RWPE1 (cell line): ENCODE measurements at regions not wholly inside any gene's neighbourhood (a gene's known extent, or its start where the extent isn't known, plus 50 kb on each side); places are given as distances from the start of the nearest gene placed in this dataset.

Experiments
- CTCF ChIA-PET: fragments of 350-600 bp; sonication (Branson Sonifier 250); formaldehyde crosslinking; extraction: SDS; loops from one replicate; lab custom pipeline; 2021; lab: Yijun Ruan, JAX
- POLR2A ChIA-PET: fragments of 400-600 bp; formaldehyde crosslinking; extraction: SDS; loops from one replicate; lab custom pipeline; 2020; ENCODE audit warnings: antibody characterized with exemption; ENCODE audit not compliant: low non-redundant PET; lab: Yijun Ruan, JAX
- DNase-seq: peaks from one replicate; pipeline ENCODE4 v3.0.0; 2012; ENCODE audit warnings: low spot score
- H3K27ac ChIP-seq: fragments of 450-650 bp; 2 replicates; pipeline ENCODE4 v1.5.1; 2017
- TF ChIP-seq, protein P1 (sequence below): fragments of 450-650 bp; conservative IDR thresholded peaks from 2 replicates; pipeline ENCODE4 v1.5.1; 2017; ENCODE audit warnings: low read depth, mild to moderate bottlenecking

DNA sequence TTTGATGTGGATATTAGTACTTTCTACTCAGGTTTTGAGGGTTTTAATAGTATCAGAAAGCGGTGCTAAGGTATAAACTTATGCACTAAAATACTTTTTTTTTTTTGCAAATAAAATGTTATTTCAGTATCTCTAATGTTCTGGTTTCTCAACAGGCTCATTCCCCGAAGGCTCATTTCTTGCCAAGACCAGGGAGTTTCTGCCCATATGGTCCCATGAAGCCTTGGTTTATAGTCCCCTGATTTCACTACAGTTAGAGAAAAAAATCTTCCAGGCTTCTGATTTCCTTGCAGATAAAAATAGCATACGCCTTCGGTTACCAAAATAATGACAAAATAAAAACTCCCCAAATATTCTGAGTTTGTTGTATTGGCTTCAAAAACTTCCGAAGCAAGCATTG is 814.2 kb upstream of the PABPC4L start:
- DNase-seq, result no peak
- ChIA-PET POLR2A (no interaction called here), CTCF (no interaction called here)
- TF ChIP-seq, protein P1, sequence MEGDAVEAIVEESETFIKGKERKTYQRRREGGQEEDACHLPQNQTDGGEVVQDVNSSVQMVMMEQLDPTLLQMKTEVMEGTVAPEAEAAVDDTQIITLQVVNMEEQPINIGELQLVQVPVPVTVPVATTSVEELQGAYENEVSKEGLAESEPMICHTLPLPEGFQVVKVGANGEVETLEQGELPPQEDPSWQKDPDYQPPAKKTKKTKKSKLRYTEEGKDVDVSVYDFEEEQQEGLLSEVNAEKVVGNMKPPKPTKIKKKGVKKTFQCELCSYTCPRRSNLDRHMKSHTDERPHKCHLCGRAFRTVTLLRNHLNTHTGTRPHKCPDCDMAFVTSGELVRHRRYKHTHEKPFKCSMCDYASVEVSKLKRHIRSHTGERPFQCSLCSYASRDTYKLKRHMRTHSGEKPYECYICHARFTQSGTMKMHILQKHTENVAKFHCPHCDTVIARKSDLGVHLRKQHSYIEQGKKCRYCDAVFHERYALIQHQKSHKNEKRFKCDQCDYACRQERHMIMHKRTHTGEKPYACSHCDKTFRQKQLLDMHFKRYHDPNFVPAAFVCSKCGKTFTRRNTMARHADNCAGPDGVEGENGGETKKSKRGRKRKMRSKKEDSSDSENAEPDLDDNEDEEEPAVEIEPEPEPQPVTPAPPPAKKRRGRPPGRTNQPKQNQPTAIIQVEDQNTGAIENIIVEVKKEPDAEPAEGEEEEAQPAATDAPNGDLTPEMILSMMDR, result no peak
- no peak overlapping the region for H3K27ac ChIP-seq

DNA sequence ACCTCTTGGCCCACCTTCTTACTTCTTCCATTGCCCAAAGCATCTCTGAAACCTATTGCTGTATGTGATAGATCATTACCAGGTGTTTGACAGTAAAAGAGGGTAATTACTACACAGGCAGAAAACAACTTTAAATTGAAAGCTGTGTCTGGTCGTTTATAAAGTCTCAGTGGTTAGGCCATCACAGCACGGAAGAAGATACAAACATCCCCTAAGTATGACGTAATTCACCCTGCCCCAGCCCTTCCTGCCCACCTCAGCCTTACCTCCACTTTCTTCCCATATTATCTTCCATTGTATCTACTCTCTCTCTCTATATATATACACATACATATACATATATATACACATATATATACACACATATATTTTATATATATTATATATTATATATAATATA is 805.8 kb upstream of the PABPC4L start:
- no peak for DNase-seq
- POLR2A ChIA-PET, result no interaction called here
- no peak overlapping the region for H3K27ac ChIP-seq
- CTCF ChIA-PET, result no interaction called here
- TF ChIP-seq, protein P1, result no peak

DNA sequence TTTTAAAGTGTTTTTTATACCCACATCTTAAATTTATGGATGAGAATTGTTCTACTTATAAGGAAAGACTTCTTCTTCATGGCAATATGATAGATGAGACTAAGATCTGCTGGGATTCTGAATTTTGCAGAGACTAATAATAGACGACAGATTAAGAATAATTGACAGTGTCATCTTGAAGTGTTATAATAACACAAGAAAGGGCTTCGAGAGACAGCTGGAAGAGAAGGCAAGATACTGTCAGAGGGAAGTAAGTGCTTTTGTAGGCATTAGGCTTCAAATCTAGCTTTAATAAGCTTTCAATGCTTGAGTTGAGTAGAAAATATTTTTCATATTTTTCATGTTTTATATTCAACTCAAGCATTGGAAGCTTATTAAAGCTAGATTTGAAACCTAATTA is 797.6 kb upstream of the PABPC4L start:
- CTCF ChIA-PET, result no interaction called here
- no peak for DNase-seq
- POLR2A ChIA-PET, result no interaction called here

DNA sequence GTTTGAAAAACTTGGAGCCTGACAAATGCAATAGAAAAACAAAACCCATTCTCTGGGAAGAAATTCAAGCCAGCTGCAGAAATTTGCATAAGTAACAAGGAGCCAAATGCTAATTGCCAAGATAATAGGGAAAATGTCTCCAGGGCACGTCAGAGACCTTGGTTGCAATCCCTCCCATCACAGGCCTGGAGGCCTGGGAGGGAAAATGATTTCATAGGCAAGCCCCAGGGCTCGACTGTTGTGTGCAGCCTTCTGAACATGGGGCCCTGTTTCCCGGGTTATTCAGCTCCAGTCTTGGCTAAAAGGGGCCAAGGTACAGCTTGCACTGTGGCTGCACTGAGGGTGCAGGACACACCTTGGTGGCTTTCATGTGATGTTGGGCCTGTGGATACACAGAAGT is 760.4 kb upstream of the PABPC4L start:
- no peak for DNase-seq
- CTCF ChIA-PET, result interaction anchor here (0.6 kb wide), 2 partner anchors 351 to 816 kb away, joined by 3 read pairs; no protein-coding TSS in a partner anchor
- no peak overlapping the region for H3K27ac ChIP-seq
- POLR2A ChIA-PET, result no interaction called here
- TF ChIP-seq, protein P1, result no peak

More for the DNA sequence above, 797.6 kb upstream of the PABPC4L start:
- TF ChIP-seq, protein P1, result no peak
- H3K27ac ChIP-seq, result no peak overlapping the region

DNA sequence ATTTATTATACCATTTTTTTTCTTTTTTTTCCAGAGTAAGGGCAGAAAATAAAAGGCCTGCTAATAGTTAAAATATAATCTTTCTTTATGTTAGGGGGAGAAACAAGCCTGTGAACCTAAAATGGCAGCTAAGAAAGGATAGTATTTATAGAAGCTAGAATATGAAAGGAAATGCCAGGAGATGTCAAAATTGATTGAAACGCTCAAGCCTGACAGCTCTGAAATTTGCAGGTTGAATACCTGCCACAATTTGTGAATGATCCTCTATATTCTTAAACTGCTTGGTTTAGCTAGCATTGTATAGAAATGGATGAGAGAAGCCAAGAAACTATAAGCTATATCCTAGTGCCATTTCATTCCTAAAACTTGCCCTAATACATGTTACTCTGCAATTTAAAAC is 757.3 kb upstream of the PABPC4L start:
- ChIA-PET POLR2A (no interaction called here), CTCF (interaction anchor here (0.6 kb wide), 1 partner anchor 92 kb away, joined by 3 read pairs; no protein-coding TSS in a partner anchor)
- no peak overlapping the region for H3K27ac ChIP-seq
- TF ChIP-seq, protein P1, result no peak
- DNase-seq, result no peak

DNA sequence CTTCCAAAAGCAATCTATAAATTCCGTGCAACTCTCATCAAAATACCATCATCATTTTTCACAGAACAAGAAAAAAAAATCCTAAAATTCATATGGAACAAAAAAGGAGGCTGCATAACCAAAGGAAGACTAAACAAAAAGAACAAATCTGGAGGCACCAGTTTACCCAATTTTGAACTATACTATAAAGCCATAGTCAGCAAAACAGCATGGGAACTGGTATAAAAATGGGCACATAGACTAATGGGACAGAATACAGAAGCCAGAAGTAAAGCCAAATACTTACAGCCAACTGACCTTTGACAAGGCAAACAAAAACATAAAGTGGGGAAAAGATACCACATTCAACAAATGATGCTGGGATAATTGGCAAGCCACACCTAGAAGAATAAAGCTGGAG is 753.5 kb upstream of the PABPC4L start:
- ChIA-PET CTCF (no interaction called here), POLR2A (no interaction called here)
- no peak overlapping the region for H3K27ac ChIP-seq
- TF ChIP-seq, protein P1, result no peak
- DNase-seq, result no peak
